ENCODE measurements at regions not wholly inside any gene's neighbourhood (a gene's known extent, or its start where the extent isn't known, plus 50 kb on each side); places are given as distances from the start of the nearest gene placed in this dataset.

DNA sequence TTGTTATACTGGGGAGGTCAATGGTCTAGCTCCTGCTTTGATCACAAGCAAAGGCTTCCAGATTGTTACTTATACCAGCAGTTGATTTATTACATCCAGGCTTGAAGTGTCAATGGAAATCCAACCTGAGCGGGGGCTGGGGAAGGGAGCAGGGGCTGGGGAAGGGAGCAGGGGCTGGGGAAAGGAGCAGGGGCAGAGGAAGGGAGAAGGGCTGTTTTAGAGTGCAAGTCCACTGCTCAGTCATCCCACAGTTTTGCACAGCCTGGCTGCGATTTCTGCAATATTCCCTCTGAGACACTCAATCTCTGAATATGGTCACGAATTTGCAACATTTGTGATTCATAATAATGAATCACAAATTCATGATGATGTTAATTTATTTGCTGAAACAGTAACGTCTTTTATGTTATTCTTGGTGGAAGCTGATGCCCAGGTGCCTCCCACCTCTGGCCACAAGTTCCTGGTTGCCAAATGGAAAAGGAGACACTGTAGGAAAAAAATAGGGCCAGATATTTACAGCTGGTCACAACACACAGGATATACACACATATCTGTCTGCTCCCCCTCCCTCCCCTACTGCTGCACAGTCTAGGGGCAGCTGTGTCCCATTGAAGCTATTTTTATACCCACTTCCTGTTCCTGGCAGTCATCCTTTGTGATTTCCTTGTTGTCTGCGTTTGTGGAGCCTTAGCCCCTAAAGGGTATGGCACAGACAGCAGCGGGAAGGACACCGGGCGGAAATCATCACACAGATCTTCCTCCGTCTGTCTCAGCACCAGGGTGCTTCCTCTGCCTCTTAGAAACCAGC lies 325.1 kb downstream of the GADD45G start:
- TF ChIP-seq, protein P1, sequence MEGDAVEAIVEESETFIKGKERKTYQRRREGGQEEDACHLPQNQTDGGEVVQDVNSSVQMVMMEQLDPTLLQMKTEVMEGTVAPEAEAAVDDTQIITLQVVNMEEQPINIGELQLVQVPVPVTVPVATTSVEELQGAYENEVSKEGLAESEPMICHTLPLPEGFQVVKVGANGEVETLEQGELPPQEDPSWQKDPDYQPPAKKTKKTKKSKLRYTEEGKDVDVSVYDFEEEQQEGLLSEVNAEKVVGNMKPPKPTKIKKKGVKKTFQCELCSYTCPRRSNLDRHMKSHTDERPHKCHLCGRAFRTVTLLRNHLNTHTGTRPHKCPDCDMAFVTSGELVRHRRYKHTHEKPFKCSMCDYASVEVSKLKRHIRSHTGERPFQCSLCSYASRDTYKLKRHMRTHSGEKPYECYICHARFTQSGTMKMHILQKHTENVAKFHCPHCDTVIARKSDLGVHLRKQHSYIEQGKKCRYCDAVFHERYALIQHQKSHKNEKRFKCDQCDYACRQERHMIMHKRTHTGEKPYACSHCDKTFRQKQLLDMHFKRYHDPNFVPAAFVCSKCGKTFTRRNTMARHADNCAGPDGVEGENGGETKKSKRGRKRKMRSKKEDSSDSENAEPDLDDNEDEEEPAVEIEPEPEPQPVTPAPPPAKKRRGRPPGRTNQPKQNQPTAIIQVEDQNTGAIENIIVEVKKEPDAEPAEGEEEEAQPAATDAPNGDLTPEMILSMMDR (IDR thresholded peaks at IDR 0.05; ENCODE audit: poor library complexity) = no peak
- no peak for TF ChIP-seq EZH2phosphoT487 (IDR thresholded peaks at IDR 0.05; ENCODE audit: low read depth, severe bottlenecking, unreplicated experiment)

Measured in hepatocyte (in vitro differentiated cells).